GM12891 (cell line): ENCODE measurements at regions not wholly inside any gene's neighbourhood (a gene's known extent, or its start where the extent isn't known, plus 50 kb on each side); places are given as distances from the start of the nearest gene placed in this dataset.

Experiments used
- DNase-seq: peaks from one replicate; pipeline ENCODE4 v3.0.0; 2011; ENCODE audit warnings: low spot score; ENCODE audit not compliant: insufficient read length
- FAIRE-seq: peaks from 2 replicates; lab custom pipeline; 2011; peaks lifted over from hg19 to GRCh38; lab: Jason Lieb, UNC
- PAX5 ChIP-seq: IDR thresholded peaks from 2 replicates; pipeline ENCODE4 v1.6.1; 2011; ENCODE audit warnings: low read length, moderate library complexity, mild to moderate bottlenecking; ENCODE audit not compliant: insufficient read depth, severe bottlenecking
- POLR2A ChIP-seq: IDR thresholded peaks from 2 replicates; pipeline ENCODE4 v1.6.1; 2011; ENCODE audit warnings: low read depth, low read length, control low read depth
- POLR2AphosphoS5 ChIP-seq: IDR thresholded peaks from 2 replicates; pipeline ENCODE4 v1.6.1; 2011; ENCODE audit warnings: low read depth, low read length, control low read depth
- POU2F2 ChIP-seq: IDR thresholded peaks from 2 replicates; pipeline ENCODE4 v1.6.1; 2011; ENCODE audit warnings: low read depth, mild to moderate bottlenecking, control low read depth, low read length, moderate library complexity
- SPI1 ChIP-seq: IDR thresholded peaks from 2 replicates; pipeline ENCODE4 v1.6.1; 2011; ENCODE audit warnings: low read depth, low read length, control low read depth
- TAF1 ChIP-seq: IDR thresholded peaks from 2 replicates; pipeline ENCODE4 v1.6.1; 2011; ENCODE audit warnings: low read depth, low read length, control low read depth

- TF ChIP-seq POLR2AphosphoS5 (no peak), TAF1 (no peak), POU2F2 (no peak), SPI1 (no peak)
- FAIRE-seq (no peak), DNase-seq (no peak)
These were observed 338.1 kb downstream of the DMRT2 start for GRCh38 chr9:1388216-1388615.

DNA sequence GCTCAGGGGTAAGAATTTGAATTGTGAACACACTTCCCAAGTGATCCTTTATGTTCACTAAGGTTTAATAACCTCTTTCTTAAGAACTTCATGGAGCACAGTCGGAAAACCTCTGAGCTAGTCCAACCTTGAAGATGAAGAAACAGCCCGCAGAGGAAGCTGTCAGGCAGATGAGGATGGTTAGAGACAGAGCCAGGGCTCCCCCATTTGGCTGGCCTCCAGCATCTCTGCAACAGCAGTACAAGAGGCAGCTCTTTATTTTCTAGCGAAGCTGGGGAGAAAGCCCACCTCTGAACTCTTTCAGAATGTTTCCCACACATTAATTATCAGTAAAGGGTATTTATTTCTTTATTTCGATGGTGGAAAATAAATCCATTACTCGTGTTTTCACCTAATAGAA, 350.8 kb downstream of the DMRT2 start:
- no peak for FAIRE-seq
- no peak for DNase-seq
- TF ChIP-seq TAF1: no peak
- no peak for TF ChIP-seq POU2F2
- TF ChIP-seq PAX5: no peak
- no peak for TF ChIP-seq SPI1
- TF ChIP-seq POLR2AphosphoS5: no peak
- no peak for TF ChIP-seq POLR2A

GRCh38 chr9:1404940-1405339, 354.8 kb downstream of the DMRT2 start:
- no peak for DNase-seq
- TF ChIP-seq POLR2AphosphoS5 (no peak), TAF1 (no peak), SPI1 (no peak), POU2F2 (no peak), PAX5 (no peak), POLR2A (no peak)
- FAIRE-seq: no peak

- no peak for FAIRE-seq
- DNase-seq: no peak
These were observed 361.7 kb downstream of the DMRT2 start for GRCh38 chr9:1411826-1412225.

DNA sequence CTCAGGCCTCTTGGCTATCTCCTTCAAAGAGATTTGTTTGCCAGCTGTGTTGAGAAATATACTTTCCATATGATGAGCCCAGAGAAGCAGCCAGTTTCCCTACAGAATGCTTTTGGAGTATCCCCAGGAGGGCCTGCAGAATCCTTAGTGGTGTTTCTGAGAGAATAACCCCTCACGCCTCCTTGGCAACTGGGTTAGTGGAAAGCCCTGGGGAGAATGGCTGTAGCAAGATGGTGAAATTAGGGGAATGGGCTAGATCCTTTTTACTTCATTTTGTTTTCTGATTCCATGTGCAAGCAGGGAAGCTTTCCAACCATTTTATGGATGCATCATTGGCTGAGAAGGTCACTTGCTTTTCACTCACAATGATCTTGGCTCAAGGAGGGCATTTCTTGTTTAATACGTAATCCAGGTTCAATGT, 364.6 kb downstream of the DMRT2 start:
- FAIRE-seq (no peak), DNase-seq (no peak)
- TF ChIP-seq SPI1 (no peak), PAX5 (no peak), POU2F2 (no peak), POLR2AphosphoS5 (no peak), POLR2A (no peak), TAF1 (no peak)

More at GRCh38 chr9:1411826-1412225, 361.7 kb downstream of the DMRT2 start:
- TF ChIP-seq POU2F2 (no peak), PAX5 (no peak), POLR2AphosphoS5 (no peak), SPI1 (no peak), POLR2A (no peak), TAF1 (no peak)

DNA sequence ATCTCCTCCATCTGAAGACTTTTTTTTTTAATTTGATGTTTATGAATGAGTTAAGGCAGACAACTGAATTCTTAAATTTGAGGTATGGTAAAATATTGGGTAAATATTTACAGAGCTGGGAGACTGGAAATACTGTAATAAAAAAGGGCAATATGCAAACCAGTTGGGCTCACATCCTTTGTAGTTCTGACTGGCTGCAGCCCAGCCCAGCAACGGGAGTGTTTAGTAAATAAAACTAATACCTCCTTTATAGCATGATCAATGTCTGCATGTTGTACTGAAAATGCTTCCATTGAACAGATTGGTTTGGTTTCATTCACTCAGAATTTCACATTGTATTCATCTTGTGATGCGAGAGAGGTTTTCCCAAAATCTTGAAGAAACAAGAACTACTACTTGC, 365.0 kb downstream of the DMRT2 start:
- DNase-seq (no peak), FAIRE-seq (no peak)
- TF ChIP-seq SPI1: no peak
- no peak for TF ChIP-seq POLR2AphosphoS5
- TF ChIP-seq POU2F2: no peak
- TF ChIP-seq PAX5: no peak
- no peak for TF ChIP-seq POLR2A
- no peak for TF ChIP-seq TAF1

GRCh38 chr9:1416261-1416660, 366.1 kb downstream of the DMRT2 start:
- FAIRE-seq (no peak), DNase-seq (no peak)
- no peak for TF ChIP-seq POU2F2
- TF ChIP-seq POLR2A: no peak
- TF ChIP-seq POLR2AphosphoS5: no peak
- TF ChIP-seq PAX5: no peak
- TF ChIP-seq SPI1: no peak
- no peak for TF ChIP-seq TAF1

- FAIRE-seq: no peak
- no peak for DNase-seq
- TF ChIP-seq PAX5 (no peak), SPI1 (no peak), POU2F2 (no peak), TAF1 (no peak), POLR2AphosphoS5 (no peak), POLR2A (no peak)
These were observed 371.3 kb downstream of the DMRT2 start for GRCh38 chr9:1421436-1421835.

DNA sequence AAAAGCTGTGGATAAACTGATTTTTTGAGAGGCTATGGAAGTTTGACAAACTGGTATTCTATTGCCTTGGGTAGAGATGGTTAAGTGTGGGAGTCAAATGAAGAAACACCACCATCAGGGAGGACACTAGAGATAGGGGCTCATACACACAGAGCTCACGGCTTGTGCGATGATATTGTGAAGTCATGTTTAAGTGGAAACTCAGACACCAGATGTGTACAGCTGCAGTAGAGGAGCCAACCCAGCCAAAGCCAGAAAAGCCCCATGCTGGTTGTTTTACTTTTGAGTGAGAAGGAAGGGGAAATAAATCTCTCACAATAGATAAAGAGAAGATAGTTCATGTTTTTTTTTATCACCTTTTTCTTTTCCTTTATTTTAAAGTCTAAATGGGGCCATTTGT, 377.7 kb downstream of the DMRT2 start:
- FAIRE-seq: no peak

DNA sequence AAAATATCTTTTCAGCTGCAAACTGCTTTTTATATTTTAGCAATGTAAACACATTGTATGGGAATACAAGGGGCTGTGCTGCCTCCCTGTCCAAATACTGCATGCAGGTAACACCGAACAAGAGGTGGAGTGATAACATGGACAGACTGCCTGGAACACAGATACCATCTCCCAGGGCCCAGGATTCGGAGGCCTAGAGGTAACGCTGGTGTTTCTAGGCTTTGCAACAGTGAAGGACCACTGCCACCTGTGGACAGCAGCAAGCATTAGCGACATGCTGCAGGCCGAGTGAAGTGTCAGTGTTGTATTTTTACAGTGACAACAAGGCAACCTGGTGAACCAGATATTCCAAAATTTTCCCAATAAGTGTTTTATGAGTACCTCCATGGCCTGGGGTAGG, 379.1 kb downstream of the DMRT2 start:
- DNase-seq: no peak
- no peak for FAIRE-seq
- TF ChIP-seq POLR2AphosphoS5: no peak
- TF ChIP-seq TAF1: no peak
- TF ChIP-seq PAX5: no peak

More for the DNA sequence above, 377.7 kb downstream of the DMRT2 start:
- TF ChIP-seq POLR2A (no peak), SPI1 (no peak), TAF1 (no peak), POU2F2 (no peak), PAX5 (no peak), POLR2AphosphoS5 (no peak)
- DNase-seq: no peak

DNA sequence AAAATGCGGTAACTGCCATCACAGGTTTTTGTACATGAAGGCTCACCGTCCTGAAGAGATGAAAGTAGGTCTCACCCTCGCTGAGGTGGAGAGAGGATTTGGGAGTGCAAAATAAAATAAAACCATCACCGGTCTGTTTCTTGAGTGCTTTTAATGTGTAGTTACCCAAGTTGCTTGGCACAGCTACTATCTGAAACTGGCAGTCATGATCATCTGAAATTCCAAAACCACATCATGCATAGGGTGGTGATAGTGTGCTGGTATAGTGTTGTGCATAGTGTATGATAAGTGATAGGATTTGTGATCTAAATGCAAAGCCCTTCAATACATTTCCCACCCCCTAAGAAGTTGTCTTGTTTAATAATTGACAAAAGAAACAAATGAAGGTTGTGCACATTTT, 381.3 kb downstream of the DMRT2 start:
- TF ChIP-seq TAF1: no peak
- TF ChIP-seq SPI1: no peak
- TF ChIP-seq POLR2A: no peak
- TF ChIP-seq POLR2AphosphoS5: no peak
- no peak for TF ChIP-seq POU2F2
- no peak for TF ChIP-seq PAX5
- DNase-seq: no peak
- no peak for FAIRE-seq
